ENCODE measurements at regions not wholly inside any gene's neighbourhood (a gene's known extent, or its start where the extent isn't known, plus 50 kb on each side); places are given as distances from the start of the nearest gene placed in this dataset.

GRCh38 chr6:147744012-147744411 is 235.5 kb downstream of the SAMD5 start:
- Histone ChIP-seq H3K27me3 (ENCODE audit: control insufficient read depth, insufficient read depth, low read length) (no peaks in the 10 kb centered on the region), H4K8ac (ENCODE audit: low read depth in 2 of 2, low read length in 2 of 2) (no peak overlapping the region), H3K23ac (ENCODE audit: low read depth, low read length) (no peak overlapping the region), H2AFZ (replicated peaks; ENCODE audit: low read length, poor library complexity) (no peak overlapping the region), H3K79me1 (ENCODE audit: low read depth in 1 of 2, low read length in 2 of 2) (no peaks in the 10 kb centered on the region), H3K9me1 (ENCODE audit: insufficient read depth, low read length) (no peaks in the 10 kb centered on the region), H3K18ac (ENCODE audit: low read depth, low read length) (no peak overlapping the region), H3K36me3 (ENCODE audit: control insufficient read depth, insufficient read depth, low read length) (no peaks in the 10 kb centered on the region), H3K9ac (ENCODE audit: low read depth, low read length) (no peak overlapping the region), H2BK120ac (ENCODE audit: low read depth, low read length) (no peak overlapping the region), H4K20me1 (ENCODE audit: insufficient read depth, low read length) (no peaks in the 10 kb centered on the region), H3K4ac (ENCODE audit: low read depth, low read length) (no peak overlapping the region), H3K14ac (replicated peaks; ENCODE audit: low read depth, low read length) (no peak overlapping the region), H3K56ac (ENCODE audit: extremely low read depth, insufficient read depth, low read length) (no peak overlapping the region), H3K4me1 (ENCODE audit: control insufficient read depth, insufficient read depth, low read length) (no peaks in the 10 kb centered on the region), H3K9me3 (ENCODE audit: control insufficient read depth, insufficient read depth, low read length) (no peaks in the 10 kb centered on the region), H3K27ac (ENCODE audit: insufficient read depth, low read length) (no peak overlapping the region), H3K4me2 (ENCODE audit: low read depth, low read length) (no peak overlapping the region), H4K5ac (ENCODE audit: low read depth, low read length) (no peak overlapping the region), H2BK20ac (ENCODE audit: low read depth, low read length) (no peak overlapping the region), H2AK5ac (ENCODE audit: low read depth, low read length) (no peak overlapping the region), H2BK5ac (ENCODE audit: low read depth, low read length, poor library complexity, severe bottlenecking) (no peak overlapping the region), H2BK15ac (ENCODE audit: low read depth, low read length) (no peak overlapping the region), H2AK9ac (replicated peaks; ENCODE audit: low read depth, low read length, poor library complexity) (no peak overlapping the region), H4K91ac (ENCODE audit: insufficient read depth, low read depth, low read length) (no peak overlapping the region), H3K4me3 (ENCODE audit: insufficient read depth, low read depth, low read length) (no peak overlapping the region)
- ATAC-seq (ENCODE audit: low read depth) (no peak), DNase-seq (no peak)
- in situ Hi-C loops (cut with MboI; ENCODE audit: low sequenced_read_pairs) (no loop called here), dilution Hi-C loops (cut with HindIII; ENCODE audit: low sequenced_read_pairs, unreplicated experiment) (no loop called here), intact Hi-C loops (cut with micrococcal nuclease) (no loop called here)
- no CpG with 5 or more reads among the region's 1 CpG for WGBS, 2 experiments (ENCODE audit: extremely low coverage in 2 of 2, insufficient read length in 1 of 2)
- POLR2A ChIA-PET (ENCODE audit: unreplicated experiment): no interaction called here
- CTCF ChIA-PET: no interaction called here
- TF ChIP-seq MAFK (IDR thresholded peaks at IDR 0.05; ENCODE audit: low read depth, low read length): no peak
- TF ChIP-seq, protein P1, sequence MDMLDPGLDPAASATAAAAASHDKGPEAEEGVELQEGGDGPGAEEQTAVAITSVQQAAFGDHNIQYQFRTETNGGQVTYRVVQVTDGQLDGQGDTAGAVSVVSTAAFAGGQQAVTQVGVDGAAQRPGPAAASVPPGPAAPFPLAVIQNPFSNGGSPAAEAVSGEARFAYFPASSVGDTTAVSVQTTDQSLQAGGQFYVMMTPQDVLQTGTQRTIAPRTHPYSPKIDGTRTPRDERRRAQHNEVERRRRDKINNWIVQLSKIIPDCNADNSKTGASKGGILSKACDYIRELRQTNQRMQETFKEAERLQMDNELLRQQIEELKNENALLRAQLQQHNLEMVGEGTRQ (IDR thresholded peaks at IDR 0.05; ENCODE audit: low read depth, low read length): no peak
- TF ChIP-seq CEBPB (IDR thresholded peaks at IDR 0.05; ENCODE audit: low read depth, low read length): no peak
- no peak for TF ChIP-seq RCOR1 (IDR thresholded peaks at IDR 0.05; ENCODE audit: insufficient replicate concordance, low read length)
- TF ChIP-seq ELK1 (IDR thresholded peaks at IDR 0.05; ENCODE audit: borderline replicate concordance, low read depth, low read length): no peak
- TF ChIP-seq FOS (IDR thresholded peaks at IDR 0.05; ENCODE audit: low read depth, low read length): no peak
- no peak for TF ChIP-seq NFE2L2 (IDR thresholded peaks at IDR 0.05; ENCODE audit: low read depth, low read length)
- no peak for TF ChIP-seq RFX5 (IDR thresholded peaks at IDR 0.05; ENCODE audit: low read depth, low read length)
- no peak for TF ChIP-seq CHD1 (IDR thresholded peaks at IDR 0.05; ENCODE audit: low read depth, low read length)
- TF ChIP-seq RAD21 (IDR thresholded peaks at IDR 0.05; ENCODE audit: low read length): no peak
- no peak for TF ChIP-seq SMC3 (IDR thresholded peaks at IDR 0.05; ENCODE audit: low read depth, low read length)
- TF ChIP-seq BHLHE40 (IDR thresholded peaks at IDR 0.05; ENCODE audit: low read depth, low read length): no peak
- TF ChIP-seq CTCF (conservative IDR thresholded peaks at IDR 0.05; ENCODE audit: low read depth, low read length): no peak
- TF ChIP-seq MXI1 (IDR thresholded peaks at IDR 0.05; ENCODE audit: borderline replicate concordance, low read depth, low read length): no peak
- TF ChIP-seq MAZ (IDR thresholded peaks at IDR 0.05; ENCODE audit: borderline replicate concordance, low read depth, low read length): no peak
- no peak for TF ChIP-seq POLR2A (IDR thresholded peaks at IDR 0.05; ENCODE audit: low read depth, low read length)
- BruUV-seq (replicated peaks): no TSS peak

All from IMR-90 (cell line).